ENCODE measurements at regions not wholly inside any gene's neighbourhood (a gene's known extent, or its start where the extent isn't known, plus 50 kb on each side); places are given as distances from the start of the nearest gene placed in this dataset.

DNA sequence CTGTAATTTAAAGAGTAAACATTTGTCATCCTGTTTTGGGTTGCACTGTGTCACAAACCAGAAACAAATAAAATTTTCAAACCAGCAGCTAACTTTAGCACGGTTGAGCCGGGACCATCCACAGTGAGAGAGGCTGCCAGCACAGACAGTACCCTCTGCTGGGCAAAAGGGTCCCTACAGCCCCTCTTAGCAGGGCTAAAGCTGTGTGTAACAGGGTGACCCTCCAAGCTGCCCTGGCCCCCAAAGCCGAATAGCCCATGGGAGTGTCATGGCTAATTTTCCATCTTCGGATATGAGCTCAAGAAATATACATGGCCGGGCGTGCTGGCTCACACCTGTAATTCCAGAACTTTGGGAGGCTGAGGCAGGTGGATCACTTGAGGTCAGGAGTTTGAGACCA lies 157.1 kb upstream of the GRIN2B start:
- Histone ChIP-seq H3K36me3 (ENCODE audit: control insufficient read depth, insufficient read depth, low read length) (no peaks in the 10 kb centered on the region), H3K4me1 (ENCODE audit: control insufficient read depth, insufficient read depth, low read length, poor library complexity, severe bottlenecking) (no peaks in the 10 kb centered on the region), H3K9me3 (ENCODE audit: control insufficient read depth, low read length) (no peaks in the 10 kb centered on the region), H3K4me3 (ENCODE audit: insufficient read depth, low read depth, low read length, poor library complexity, severe bottlenecking) (no peak overlapping the region), H3K27ac (ENCODE audit: insufficient read depth, low read length, poor library complexity, severe bottlenecking) (no peak overlapping the region), H3K27me3 (replicated peaks; ENCODE audit: control insufficient read depth, insufficient read depth, low read length, poor library complexity, severe bottlenecking) (no peaks in the 10 kb centered on the region)
- no peak for DNase-seq

DNA sequence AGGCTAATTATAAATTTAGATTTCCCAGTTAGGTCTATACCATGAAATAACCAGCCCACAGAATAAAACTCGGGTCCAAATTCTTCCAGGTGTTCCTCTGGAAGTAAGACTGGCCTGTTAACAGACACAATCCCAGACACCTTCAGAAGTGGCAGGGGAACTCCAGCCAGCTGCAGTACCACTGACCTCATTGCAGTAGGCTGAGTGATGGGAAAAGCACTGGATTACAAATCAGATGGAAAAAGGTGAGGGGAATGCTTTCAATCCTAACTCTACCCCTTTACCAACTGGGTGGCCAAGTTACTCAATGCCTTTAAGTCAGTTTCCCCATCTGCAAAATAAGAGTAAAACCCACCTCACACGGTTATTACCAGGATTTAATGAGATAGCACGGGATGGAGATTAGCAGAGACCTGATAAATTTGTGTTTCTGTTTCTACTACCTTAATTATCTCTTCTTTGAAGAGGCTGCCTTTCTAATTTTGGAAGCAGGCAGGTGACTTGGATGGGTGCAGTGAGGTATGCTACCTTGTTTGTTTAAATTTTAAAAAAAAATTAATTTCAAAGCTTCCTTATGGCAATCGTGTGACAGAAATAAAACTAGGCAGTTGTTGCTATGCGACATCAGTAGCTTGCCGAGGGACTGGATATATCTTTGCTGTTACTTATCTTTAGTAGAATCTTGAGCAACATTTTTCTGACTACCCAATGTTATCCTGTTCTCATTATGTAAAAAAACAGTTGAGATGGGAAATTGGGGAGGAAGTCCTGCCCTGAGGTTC lies 167.3 kb upstream of the GRIN2B start:
- Histone ChIP-seq H3K4me3 (ENCODE audit: insufficient read depth, low read depth, low read length, poor library complexity, severe bottlenecking) (no peak overlapping the region), H3K27me3 (replicated peaks; ENCODE audit: control insufficient read depth, insufficient read depth, low read length, poor library complexity, severe bottlenecking) (no peaks in the 10 kb centered on the region), H3K36me3 (ENCODE audit: control insufficient read depth, insufficient read depth, low read length) (no peaks in the 10 kb centered on the region), H3K27ac (ENCODE audit: insufficient read depth, low read length, poor library complexity, severe bottlenecking) (no peak overlapping the region), H3K4me1 (ENCODE audit: control insufficient read depth, insufficient read depth, low read length, poor library complexity, severe bottlenecking) (no peaks in the 10 kb centered on the region), H3K9me3 (ENCODE audit: control insufficient read depth, low read length) (no peaks in the 10 kb centered on the region)
- DNase-seq: no peak

DNA sequence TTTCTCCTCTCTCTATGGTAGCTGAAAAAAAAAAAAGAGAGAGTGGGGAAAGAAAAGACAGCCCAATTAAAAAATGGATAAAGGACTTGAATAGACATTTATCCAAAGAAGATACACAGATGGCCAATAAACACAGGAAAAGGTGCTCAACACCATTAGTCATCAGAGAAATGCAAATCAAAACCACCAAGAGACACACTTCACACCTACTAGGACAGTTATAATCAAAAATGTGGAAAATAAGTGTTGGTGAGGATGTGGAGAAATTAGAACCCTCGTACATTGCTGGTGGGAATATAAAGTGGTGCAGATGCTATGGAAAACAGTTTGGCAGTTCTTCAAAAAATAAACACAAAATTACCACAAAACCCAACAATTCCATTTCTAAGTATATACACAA lies 172.4 kb upstream of the GRIN2B start:
- Histone ChIP-seq H3K4me3 (ENCODE audit: insufficient read depth, low read depth, low read length, poor library complexity, severe bottlenecking) (no peak overlapping the region), H3K4me1 (ENCODE audit: control insufficient read depth, insufficient read depth, low read length, poor library complexity, severe bottlenecking) (no peaks in the 10 kb centered on the region), H3K27me3 (replicated peaks; ENCODE audit: control insufficient read depth, insufficient read depth, low read length, poor library complexity, severe bottlenecking) (no peaks in the 10 kb centered on the region), H3K36me3 (ENCODE audit: control insufficient read depth, insufficient read depth, low read length) (no peaks in the 10 kb centered on the region), H3K27ac (ENCODE audit: insufficient read depth, low read length, poor library complexity, severe bottlenecking) (no peak overlapping the region), H3K9me3 (ENCODE audit: control insufficient read depth, low read length) (no peaks in the 10 kb centered on the region)
- no peak for DNase-seq

DNA sequence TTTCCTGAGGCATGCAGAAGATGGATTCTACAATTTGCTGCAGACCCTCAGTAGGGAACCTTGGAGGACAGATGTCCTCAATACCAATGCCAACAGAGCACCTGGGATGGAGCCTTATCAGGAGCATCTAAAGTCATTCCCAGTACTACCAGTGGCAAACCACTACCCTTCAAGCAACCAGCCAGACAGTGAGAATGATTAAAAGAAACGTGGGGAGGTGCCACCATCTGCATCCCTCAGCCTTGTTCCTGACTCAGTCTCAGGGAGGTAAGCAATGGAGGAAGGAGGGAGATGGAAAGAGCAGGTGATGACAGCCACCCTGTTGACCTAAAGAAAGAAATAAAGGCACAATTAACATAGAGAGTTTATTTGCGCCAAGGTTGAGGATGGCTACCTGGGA lies 175.2 kb upstream of the GRIN2B start:
- no peak for DNase-seq
- Histone ChIP-seq H3K27me3 (replicated peaks; ENCODE audit: control insufficient read depth, insufficient read depth, low read length, poor library complexity, severe bottlenecking) (no peaks in the 10 kb centered on the region), H3K9me3 (ENCODE audit: control insufficient read depth, low read length) (no peaks in the 10 kb centered on the region), H3K4me1 (ENCODE audit: control insufficient read depth, insufficient read depth, low read length, poor library complexity, severe bottlenecking) (no peaks in the 10 kb centered on the region), H3K4me3 (ENCODE audit: insufficient read depth, low read depth, low read length, poor library complexity, severe bottlenecking) (no peak overlapping the region), H3K36me3 (ENCODE audit: control insufficient read depth, insufficient read depth, low read length) (no peaks in the 10 kb centered on the region), H3K27ac (ENCODE audit: insufficient read depth, low read length, poor library complexity, severe bottlenecking) (no peak overlapping the region)

DNA sequence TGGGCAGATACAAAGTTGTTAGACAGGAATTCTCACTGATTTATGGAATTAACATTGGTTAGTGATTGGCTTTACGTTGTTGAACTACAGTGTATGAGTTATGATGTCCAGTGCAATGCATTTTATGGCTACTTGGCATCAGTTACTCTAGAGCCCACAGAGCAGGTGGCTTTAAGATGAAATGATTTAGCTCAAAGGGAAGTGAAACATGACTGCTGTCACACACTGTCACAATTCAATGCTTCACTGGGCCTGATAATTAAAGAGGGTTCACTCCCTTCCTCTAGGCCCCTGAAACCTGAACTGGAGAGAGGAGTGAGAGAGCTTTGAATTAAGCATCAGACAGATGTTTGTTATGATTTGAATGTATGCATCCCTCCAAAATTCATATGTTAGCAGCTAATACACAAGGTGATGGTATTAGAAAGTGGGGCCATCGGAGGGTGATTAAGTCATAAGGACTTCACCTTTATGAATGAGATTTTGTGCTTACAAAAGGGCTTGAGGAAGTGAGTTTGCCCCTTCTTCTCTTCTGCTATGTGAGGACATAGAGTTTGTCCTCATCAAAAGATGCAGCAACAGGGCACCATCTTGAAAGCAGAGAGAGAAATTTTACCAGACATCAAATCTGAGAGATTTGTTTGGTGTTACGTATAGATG lies 175.8 kb upstream of the GRIN2B start:
- no peak for DNase-seq
- Histone ChIP-seq H3K4me3 (ENCODE audit: insufficient read depth, low read depth, low read length, poor library complexity, severe bottlenecking) (no peak overlapping the region), H3K4me1 (ENCODE audit: control insufficient read depth, insufficient read depth, low read length, poor library complexity, severe bottlenecking) (no peaks in the 10 kb centered on the region), H3K9me3 (ENCODE audit: control insufficient read depth, low read length) (no peaks in the 10 kb centered on the region), H3K36me3 (ENCODE audit: control insufficient read depth, insufficient read depth, low read length) (no peaks in the 10 kb centered on the region), H3K27me3 (replicated peaks; ENCODE audit: control insufficient read depth, insufficient read depth, low read length, poor library complexity, severe bottlenecking) (no peaks in the 10 kb centered on the region), H3K27ac (ENCODE audit: insufficient read depth, low read length, poor library complexity, severe bottlenecking) (no peak overlapping the region)

DNA sequence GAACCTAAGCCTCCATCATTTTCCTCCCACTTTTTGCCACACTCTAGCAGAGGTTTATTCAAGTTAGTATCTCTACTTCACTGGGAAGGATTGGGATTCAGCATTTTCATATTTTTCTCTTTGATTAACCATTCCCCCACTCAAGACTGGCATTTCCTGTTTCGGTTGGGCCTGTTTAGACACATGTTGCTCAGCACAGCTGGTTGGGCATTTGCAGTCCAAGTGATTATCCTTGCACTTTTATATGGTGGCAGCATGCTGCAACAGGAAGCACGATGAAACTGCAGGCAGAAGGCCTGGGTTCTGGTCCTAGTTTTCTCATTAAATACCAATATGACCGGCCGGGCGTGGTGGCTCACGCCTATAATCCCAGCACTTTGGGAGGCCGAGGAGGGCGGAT lies 182.9 kb upstream of the GRIN2B start:
- no peak overlapping the region for H3K4me3 ChIP-seq (ENCODE audit: insufficient read depth, low read depth, low read length, poor library complexity, severe bottlenecking)
- no peak for DNase-seq
- no peaks in the 10 kb centered on the region for H3K4me1 ChIP-seq (ENCODE audit: control insufficient read depth, insufficient read depth, low read length, poor library complexity, severe bottlenecking)
- H3K27ac ChIP-seq (ENCODE audit: insufficient read depth, low read length, poor library complexity, severe bottlenecking): no peak overlapping the region
- no peaks in the 10 kb centered on the region for H3K36me3 ChIP-seq (ENCODE audit: control insufficient read depth, insufficient read depth, low read length)
- no peaks in the 10 kb centered on the region for H3K9me3 ChIP-seq (ENCODE audit: control insufficient read depth, low read length)
- no peaks in the 10 kb centered on the region for H3K27me3 ChIP-seq (replicated peaks; ENCODE audit: control insufficient read depth, insufficient read depth, low read length, poor library complexity, severe bottlenecking)

DNA sequence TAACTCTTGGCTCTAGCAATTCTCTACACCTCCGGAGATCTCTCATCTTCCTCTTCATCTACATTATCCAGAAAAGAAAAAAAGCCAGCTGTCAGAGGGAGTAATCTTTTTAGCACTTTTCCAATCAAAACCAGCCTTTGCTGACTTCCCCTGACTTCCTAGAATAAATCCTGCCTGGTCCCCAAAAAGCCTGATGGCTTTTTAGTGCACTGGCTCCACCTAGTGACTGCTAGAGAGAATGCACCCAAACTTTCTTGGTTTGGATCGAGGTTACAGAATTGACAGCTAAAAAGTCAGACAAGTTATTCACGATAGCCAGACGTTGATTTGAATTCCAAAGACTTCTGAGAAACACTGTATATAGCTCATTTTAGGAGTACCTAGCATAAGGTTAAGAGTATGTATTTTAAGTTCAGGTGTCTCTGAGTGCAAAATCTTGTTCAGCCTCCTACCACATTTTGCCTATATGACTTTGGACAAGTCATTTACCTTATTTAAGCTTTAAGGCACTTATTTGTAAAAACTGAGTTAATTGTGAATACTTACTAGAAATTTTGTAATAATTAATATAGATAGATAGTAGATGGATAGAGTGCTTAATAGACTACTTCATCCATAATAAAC lies 185.7 kb upstream of the GRIN2B start:
- peak in 1 of 3 donors; percentile 2 for DNase-seq
- Histone ChIP-seq H3K36me3 (ENCODE audit: control insufficient read depth, insufficient read depth, low read length) (no peaks in the 10 kb centered on the region), H3K27me3 (replicated peaks; ENCODE audit: control insufficient read depth, insufficient read depth, low read length, poor library complexity, severe bottlenecking) (no peaks in the 10 kb centered on the region), H3K27ac (ENCODE audit: insufficient read depth, low read length, poor library complexity, severe bottlenecking) (no peak overlapping the region), H3K4me1 (ENCODE audit: control insufficient read depth, insufficient read depth, low read length, poor library complexity, severe bottlenecking) (no peaks in the 10 kb centered on the region), H3K9me3 (ENCODE audit: control insufficient read depth, low read length) (no peaks in the 10 kb centered on the region), H3K4me3 (ENCODE audit: insufficient read depth, low read depth, low read length, poor library complexity, severe bottlenecking) (no peak overlapping the region)

DNA sequence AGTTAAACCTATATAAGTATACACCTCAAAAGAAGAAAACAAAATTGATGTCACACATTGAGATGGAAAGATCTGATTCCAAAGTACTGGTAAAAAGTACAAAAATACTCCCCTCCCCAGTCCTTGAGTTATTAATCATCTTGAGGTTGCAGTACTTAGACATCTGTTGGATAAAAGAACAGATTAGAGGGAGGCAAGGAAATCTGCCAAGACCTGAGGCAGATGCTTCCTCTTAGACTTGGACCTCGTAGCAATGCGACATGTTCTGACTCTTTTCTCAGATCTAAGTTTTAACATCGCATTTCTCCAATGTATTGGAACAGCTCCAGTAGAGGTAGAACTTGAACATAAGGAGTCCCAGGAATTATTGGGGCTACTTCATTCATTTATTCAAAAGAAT lies 187.9 kb upstream of the GRIN2B start:
- no peak for DNase-seq
- no peak overlapping the region for H3K4me3 ChIP-seq (ENCODE audit: insufficient read depth, low read depth, low read length, poor library complexity, severe bottlenecking)
- H3K27me3 ChIP-seq (replicated peaks; ENCODE audit: control insufficient read depth, insufficient read depth, low read length, poor library complexity, severe bottlenecking): no peaks in the 10 kb centered on the region
- H3K9me3 ChIP-seq (ENCODE audit: control insufficient read depth, low read length): no peaks in the 10 kb centered on the region
- H3K36me3 ChIP-seq (ENCODE audit: control insufficient read depth, insufficient read depth, low read length): no peaks in the 10 kb centered on the region
- no peaks in the 10 kb centered on the region for H3K4me1 ChIP-seq (ENCODE audit: control insufficient read depth, insufficient read depth, low read length, poor library complexity, severe bottlenecking)
- H3K27ac ChIP-seq (ENCODE audit: insufficient read depth, low read length, poor library complexity, severe bottlenecking): no peak overlapping the region

DNA sequence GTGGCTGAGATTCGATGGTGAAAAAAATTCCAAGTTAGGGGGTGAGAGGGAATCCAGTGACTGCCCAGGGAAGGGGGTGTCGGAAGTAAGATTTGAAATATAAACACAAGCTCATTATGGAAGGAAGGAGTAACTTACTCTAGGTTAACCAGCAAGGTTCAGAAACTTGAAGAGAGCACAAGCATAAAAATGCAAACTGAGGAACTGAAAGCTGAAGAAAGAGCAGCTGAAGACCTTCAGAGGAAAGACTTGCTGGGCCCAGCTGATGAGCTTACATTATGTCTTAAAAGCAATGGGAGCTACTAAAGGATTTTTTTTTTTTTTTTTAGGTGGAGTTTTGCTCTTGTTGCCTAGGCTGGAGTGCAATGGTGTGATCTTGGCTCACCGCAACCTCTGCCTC lies 189.7 kb upstream of the GRIN2B start:
- H3K9me3 ChIP-seq (ENCODE audit: control insufficient read depth, low read length): no peaks in the 10 kb centered on the region
- no peak overlapping the region for H3K4me3 ChIP-seq (ENCODE audit: insufficient read depth, low read depth, low read length, poor library complexity, severe bottlenecking)
- no peak overlapping the region for H3K27ac ChIP-seq (ENCODE audit: insufficient read depth, low read length, poor library complexity, severe bottlenecking)
- H3K36me3 ChIP-seq (ENCODE audit: control insufficient read depth, insufficient read depth, low read length): no peaks in the 10 kb centered on the region
- no peak for DNase-seq
- no peaks in the 10 kb centered on the region for H3K4me1 ChIP-seq (ENCODE audit: control insufficient read depth, insufficient read depth, low read length, poor library complexity, severe bottlenecking)
- no peaks in the 10 kb centered on the region for H3K27me3 ChIP-seq (replicated peaks; ENCODE audit: control insufficient read depth, insufficient read depth, low read length, poor library complexity, severe bottlenecking)

DNA sequence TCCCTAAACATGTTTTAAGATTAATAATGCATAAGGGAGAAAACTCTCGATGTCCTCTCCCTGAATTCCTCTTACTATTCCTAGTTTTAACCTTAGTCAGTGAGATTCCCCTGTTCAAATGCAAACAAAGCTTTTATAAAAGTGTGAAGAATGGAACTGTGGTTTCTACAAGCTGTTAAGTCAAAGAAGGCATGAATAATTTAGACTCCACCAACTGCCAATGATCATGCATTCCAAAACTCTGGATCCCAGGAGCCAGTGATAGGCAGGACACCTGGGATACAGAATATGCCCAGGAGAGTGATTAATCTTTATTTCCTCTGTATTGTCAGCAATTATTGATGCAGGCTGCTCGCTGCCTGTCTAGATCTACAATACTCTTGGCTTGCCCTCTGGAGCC lies 190.3 kb upstream of the ATF7IP start:
- Histone ChIP-seq H3K36me3 (ENCODE audit: control insufficient read depth, insufficient read depth, low read length) (no peaks in the 10 kb centered on the region), H3K4me3 (ENCODE audit: insufficient read depth, low read depth, low read length, poor library complexity, severe bottlenecking) (no peak overlapping the region), H3K9me3 (ENCODE audit: control insufficient read depth, low read length) (no peaks in the 10 kb centered on the region), H3K27ac (ENCODE audit: insufficient read depth, low read length, poor library complexity, severe bottlenecking) (no peak overlapping the region), H3K27me3 (replicated peaks; ENCODE audit: control insufficient read depth, insufficient read depth, low read length, poor library complexity, severe bottlenecking) (no peaks in the 10 kb centered on the region), H3K4me1 (ENCODE audit: control insufficient read depth, insufficient read depth, low read length, poor library complexity, severe bottlenecking) (no peaks in the 10 kb centered on the region)
- DNase-seq: no peak
